ENCODE measurements at regions not wholly inside any gene's neighbourhood (a gene's known extent, or its start where the extent isn't known, plus 50 kb on each side); places are given as distances from the start of the nearest gene placed in this dataset.

GRCh38 chr2:223383315-223383714, 218.8 kb downstream of the SCG2 start:
- TF ChIP-seq CTCF (IDR thresholded peaks at IDR 0.05): no peak
- TF ChIP-seq EP300 (IDR thresholded peaks at IDR 0.05): no peak
- TF ChIP-seq POLR2A (IDR thresholded peaks at IDR 0.05): no peak
- TF ChIP-seq POLR2AphosphoS5 (IDR thresholded peaks at IDR 0.05): no peak
